IPS-18c (cell line): ENCODE measurements at regions not wholly inside any gene's neighbourhood (a gene's known extent, or its start where the extent isn't known, plus 50 kb on each side); places are given as distances from the start of the nearest gene placed in this dataset.
"Not testable (repeated sequence)": the region's sequence is repeated elsewhere in the genome, so short reads cannot be mapped to it uniquely, and the experiment has no call there.

Experiments used
- H3K4me3 ChIP-seq: 2 replicates; pipeline ENCODE4 v1.7.0; 2013; ENCODE audit warnings: low read depth, mild to moderate bottlenecking, low read length, moderate library complexity; ENCODE audit not compliant: insufficient read depth
- H3K9me3 ChIP-seq: one replicate; pipeline ENCODE4 v1.6.1; 2013; ENCODE audit warnings: mild to moderate bottlenecking, low read length, moderate library complexity; ENCODE audit not compliant: control insufficient read depth, insufficient read depth

DNA sequence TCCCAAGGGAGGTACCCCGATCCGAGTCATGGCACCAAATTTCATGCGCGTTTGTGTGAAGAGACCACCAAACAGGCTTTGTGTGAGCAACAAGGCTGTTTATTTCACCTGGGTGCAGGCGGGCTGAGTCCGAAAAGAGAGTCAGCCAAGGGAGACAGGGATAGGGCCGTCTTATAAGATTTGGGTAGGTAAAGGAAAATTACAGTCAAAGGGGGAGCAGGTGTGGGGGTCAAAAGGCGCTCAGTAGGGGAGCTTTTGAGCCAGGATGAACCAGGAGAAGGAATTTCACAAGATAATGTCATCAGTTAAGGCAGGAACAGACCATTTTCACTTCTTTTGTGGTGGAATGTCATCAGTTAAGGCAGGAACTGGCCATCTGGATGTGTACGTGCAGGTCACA is 1104.1 kb downstream of the OLFM4 start:
- not testable (repeated sequence) for H3K4me3 ChIP-seq, H3K9me3 ChIP-seq

DNA sequence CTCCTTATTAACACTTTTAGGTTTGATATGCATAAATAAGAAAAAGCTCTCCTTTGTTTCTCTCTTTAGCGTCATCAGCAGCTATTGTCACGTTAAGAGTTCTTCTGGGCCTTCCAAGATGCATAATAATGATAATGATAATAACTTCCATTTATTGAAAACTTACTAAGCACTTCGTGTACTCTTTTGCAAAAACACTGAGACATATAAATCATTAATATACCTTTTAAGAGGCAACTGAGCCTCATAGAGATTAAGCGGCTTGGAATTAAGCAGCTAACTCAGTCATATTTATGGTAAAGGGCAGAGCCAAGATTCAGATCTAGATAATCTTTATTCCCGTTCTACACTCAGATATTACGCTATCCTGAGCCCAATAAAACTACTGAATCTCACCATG is 1105.1 kb downstream of the OLFM4 start:
- Histone ChIP-seq H3K9me3 (no peaks in the 10 kb centered on the region), H3K4me3 (no peak overlapping the region)

DNA sequence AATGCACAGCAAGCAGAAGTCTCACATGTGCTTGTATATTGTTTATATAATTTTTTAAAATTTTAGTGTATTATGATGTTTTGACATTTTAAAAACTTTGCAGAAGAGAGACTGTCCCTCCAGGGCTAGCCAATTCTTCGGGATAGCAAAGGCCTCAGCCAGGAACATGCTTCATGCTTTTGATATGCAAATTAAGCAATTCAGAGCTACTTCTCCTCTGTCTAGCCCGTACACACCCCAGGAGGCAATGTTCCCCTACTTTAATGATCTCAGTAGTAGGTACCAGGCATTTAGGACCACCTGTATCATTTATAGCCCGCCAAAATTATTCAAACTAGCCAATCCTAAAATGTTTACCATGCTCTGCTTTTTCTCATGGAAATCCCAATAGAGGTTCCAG is 1116.2 kb downstream of the OLFM4 start:
- H3K4me3 ChIP-seq, result no peak overlapping the region
- H3K9me3 ChIP-seq, result no peaks in the 10 kb centered on the region

DNA sequence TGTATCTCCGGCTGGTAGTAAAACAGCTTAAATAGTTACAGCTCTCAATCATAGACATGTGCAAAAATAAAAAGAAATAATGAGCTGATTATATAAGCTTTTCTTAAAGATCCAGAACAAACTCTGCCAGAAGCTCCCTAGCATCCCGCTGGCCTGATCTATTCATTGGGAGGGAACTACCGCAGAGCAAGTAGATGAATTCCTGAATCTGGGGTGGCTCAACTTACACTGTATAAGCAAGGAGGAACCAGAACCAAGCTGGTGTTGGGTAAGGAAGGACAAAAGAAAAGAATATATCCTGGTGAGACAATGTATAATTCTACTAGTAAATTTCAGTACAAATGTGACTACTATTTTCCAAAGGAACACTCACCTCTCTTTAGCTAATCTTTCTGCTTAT is 1122.2 kb downstream of the OLFM4 start:
- Histone ChIP-seq H3K4me3 (no peak overlapping the region), H3K9me3 (no peaks in the 10 kb centered on the region)

DNA sequence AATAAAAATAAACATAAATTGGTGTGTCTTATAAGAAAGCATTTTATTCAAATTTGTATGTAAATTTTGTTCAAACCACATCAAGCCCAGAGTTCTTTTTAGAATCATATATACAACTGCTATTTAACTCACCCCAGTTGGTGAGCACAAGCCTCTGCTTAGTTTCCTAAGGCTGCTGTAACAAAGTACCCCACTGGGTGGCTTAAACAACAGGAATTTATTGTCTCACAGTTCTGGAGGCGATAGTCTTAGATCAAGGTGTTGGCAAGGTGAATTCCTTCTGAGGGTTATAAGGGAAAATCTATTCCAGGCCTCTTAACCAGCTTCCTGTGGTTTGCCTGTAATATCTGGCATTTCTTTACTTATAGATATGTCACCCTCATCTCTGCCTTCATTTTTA is 1133.5 kb downstream of the OLFM4 start:
- Histone ChIP-seq H3K9me3 (no peaks in the 10 kb centered on the region), H3K4me3 (no peak overlapping the region)

DNA sequence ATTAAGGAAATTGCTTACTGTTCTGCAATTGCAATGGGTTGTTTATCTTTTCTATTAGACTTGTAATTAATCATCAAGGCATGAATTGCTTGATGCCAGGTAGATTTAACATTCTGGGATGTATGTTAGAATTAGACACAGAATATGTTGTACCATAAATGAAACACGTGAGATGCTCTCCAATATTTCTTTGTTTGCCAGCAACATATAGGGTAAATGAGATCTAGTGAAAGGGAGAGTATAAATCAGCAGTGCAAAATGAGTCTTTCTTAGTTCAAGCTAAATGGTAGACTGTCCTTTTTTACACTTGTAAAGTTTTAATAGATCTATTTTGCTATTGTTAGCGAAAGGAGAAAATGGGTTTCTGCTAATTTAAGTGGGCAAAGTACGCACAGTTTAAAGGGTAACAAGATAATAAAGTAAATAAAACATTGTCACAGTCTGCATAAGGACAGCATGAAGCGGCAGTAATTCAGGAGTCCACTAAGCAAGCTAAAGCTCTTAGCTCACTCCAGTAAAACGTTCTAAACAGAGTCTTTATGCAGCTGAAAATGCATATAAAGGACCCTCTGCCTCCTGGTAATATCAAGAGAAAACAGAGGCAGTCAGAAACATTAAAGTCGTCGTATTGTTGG is 1137.1 kb downstream of the OLFM4 start:
- H3K9me3 ChIP-seq, result no peaks in the 10 kb centered on the region

DNA sequence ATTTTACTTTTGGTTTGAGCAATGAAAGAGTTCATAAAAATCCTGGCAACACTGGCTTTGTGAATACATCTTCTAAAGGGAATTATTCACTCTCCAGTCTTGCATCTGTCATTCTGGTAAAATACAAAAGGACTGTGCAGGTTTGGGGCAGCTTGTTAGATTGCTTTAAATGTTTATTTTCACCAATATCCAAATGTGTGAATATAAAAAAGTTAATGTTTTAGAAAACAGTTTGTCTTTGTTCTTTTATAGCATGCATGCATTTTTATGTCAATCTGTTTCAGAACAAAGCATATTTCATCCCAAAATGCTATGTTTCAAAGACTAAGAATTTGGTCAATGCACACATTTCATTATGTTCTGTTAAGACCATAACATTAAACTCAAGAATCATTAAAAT is 1145.4 kb downstream of the OLFM4 start:
- Histone ChIP-seq H3K9me3 (no peaks in the 10 kb centered on the region), H3K4me3 (no peak overlapping the region)

More for the DNA sequence above, 1137.1 kb downstream of the OLFM4 start:
- H3K4me3 ChIP-seq, result no peak overlapping the region

DNA sequence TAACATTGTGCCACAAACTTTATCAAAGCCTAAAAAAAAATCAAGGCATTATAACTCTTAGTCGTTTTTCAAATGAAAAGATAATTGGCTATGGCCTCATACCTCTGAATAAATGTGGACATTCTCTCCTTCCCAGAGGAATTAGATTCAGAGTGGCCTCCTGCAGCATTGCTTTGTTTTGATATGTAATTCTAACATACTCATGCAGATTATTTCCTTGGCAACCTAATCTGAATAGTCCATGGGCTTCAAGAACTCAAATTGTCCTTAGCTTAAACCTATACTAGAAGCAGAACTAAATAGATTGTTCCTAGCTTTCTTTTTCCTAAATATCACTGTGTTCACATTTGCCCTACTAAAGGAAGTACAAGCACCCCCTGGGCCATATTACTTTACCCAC is 1146.9 kb downstream of the OLFM4 start:
- Histone ChIP-seq H3K4me3 (no peak overlapping the region), H3K9me3 (no peaks in the 10 kb centered on the region)

DNA sequence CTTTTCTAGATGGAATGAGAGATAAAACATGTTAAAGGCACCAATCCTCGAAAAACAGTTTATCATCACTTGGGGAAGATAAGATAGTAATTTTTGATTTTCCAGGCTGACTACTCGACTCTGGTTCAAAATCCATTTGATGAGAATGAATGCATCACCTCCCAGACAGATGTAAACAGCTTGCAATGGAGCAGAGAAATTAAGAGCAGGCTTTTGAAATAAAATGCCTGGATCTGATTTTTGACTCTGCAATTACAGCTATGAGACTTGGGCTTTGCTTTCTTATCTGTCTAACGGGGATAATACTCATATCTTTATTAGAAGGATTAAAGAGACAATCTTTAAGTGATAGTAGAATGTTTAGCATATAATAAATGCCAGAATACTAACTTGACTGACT is 1148.9 kb downstream of the OLFM4 start:
- Histone ChIP-seq H3K4me3 (no peak overlapping the region), H3K9me3 (no peaks in the 10 kb centered on the region)

DNA sequence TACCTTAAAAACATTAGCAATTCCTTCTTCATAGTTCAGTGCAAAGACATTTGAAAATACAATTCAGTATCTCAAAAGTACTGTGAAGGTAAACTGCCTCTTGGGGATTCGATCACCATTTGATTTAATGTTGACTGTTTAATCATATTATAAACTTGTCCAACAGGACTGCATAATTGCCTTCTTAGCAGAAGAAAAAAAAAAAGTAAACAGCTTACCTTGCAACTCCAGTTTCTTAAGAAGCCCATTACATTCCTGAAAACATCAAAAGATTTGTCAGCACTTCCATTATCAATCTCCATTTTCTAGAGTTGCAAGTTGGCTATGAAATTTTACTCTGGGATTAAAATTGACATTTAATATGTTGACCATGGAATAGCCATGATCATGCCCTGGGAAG is 1154.6 kb downstream of the OLFM4 start:
- Histone ChIP-seq H3K9me3 (no peaks in the 10 kb centered on the region), H3K4me3 (no peak overlapping the region)

DNA sequence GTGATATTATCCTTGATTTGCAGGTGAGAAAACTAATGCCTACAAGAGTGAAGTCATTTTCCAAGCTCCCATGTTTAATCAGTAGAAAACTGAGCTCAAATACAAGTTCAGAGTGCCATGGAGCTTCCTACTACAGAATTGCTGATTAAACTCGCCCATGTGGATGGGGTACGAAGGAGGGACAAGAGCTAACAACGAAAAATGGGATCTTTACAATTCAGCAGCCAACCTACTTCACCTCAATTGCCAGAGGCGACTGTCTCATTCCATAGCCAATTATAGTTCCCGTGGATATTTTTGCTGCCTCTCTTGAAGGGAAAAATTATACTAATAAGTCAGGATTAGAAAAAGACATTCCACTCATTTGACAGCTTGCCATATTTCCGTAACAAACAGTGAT is 1155.1 kb downstream of the OLFM4 start:
- Histone ChIP-seq H3K9me3 (no peaks in the 10 kb centered on the region), H3K4me3 (no peak overlapping the region)

DNA sequence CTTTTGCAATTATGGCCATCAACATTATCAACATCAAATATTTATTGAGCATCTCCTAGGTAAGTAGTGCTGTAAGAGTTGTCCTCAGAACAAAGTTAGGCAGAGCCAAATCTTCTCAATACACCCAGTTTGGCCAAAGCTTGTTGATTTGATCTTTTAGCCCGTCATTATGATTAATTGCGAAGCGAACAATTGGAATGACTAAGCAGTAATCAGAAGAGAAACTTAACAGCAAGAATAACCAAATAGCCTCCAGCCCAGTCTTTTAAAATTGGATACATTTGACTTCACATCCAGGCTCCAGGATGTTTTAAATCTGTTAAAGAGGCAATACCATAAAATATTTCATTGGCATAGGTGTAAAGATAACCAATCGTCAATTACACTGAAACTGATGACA is 1156.0 kb downstream of the OLFM4 start:
- H3K9me3 ChIP-seq, result no peaks in the 10 kb centered on the region
- no peak overlapping the region for H3K4me3 ChIP-seq

DNA sequence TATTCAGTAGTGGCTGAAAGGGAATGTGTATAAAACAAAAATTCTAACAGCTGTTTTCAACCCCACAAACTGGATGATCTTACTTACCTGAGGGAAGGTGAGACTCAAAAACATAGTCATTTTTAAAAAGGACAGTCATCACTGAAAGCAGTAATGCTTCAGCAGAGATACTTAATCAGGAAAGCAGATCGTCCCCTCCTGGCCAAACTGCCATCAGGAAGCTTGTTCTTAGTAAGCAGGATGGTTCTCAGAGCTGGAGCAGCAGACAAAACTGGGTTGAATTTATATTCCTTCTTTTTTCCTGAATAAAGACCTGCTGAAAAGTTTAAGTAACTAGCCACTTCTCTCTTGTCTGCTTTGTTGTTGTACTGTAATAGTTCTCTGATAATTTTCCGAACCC is 1156.5 kb downstream of the OLFM4 start:
- Histone ChIP-seq H3K9me3 (no peaks in the 10 kb centered on the region), H3K4me3 (no peak overlapping the region)

DNA sequence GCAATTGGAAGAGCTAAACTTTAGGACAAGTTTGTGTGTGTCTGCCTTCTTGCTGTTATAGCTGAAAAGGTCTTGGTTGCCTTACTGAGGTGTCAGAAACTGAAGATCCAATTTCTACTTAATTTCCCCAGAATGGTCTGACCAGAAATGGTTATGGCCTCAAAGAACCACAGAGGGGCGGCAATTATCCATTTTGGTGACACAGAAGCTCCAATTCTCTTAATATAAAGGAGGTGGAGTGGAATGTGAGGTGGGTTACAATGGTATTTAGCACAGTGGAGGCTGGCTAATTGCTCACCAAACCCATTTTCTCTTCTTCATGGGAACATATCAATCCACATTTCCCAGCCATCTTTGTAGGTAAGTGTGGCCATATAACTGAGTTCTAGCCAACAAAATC is 1157.2 kb downstream of the OLFM4 start:
- H3K9me3 ChIP-seq, result no peaks in the 10 kb centered on the region
- H3K4me3 ChIP-seq, result no peak overlapping the region

DNA sequence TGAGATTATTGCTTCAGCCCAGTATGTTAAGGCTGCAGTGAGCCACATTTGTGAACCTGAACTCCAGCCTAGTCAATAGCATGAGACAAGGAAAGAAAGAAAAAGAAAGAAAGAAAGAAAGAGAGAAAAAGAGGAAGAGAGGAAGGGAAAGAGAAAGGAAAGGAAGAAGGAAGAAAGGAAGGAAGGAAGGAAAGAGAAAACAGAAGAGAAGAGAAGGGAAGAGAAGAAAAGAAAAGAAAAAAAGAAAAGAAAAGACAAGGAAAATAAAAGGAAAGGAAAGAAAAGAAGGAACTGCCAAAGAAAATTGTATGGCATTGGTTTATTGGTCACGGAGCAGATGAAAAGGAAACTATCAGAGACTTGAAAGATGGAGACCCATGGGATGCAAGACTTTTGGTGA is 1158.8 kb downstream of the OLFM4 start:
- H3K4me3 ChIP-seq, result no peak overlapping the region
- no peaks in the 10 kb centered on the region for H3K9me3 ChIP-seq

DNA sequence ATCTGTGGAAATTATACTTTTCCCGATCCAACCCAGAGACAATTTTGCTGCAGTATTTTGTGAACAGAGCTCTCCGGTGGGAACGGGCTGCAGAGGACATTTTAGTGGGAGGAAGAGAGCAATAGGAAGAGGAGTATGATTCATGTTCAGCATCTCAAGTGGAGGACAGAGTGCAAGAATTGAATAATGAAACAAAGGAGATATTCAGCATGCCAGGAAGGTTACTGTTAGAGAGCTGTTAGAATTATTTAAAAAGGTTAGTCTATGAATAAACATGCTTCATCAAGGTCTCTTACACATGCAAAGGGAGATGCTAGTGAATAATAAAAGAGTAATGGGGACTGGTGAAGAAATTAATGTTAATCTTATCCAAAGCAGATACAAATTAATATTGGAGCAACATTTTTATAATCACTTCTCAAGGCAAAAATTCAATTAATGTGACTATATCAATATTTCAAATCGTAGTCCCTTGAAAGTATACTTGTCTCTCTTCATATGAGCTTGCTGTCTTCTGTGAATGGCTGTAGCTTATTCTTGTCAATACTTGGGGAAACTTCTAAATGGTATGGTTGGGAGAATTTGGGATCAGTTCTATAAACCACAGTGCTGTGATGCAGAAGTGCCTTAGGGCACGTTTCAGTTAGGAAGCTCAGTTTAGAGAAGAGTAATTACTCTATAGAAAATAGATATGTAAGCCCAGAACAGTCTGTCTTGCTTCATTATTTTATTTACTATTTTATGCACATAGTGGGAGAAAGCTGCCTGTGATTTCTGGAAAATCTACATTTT is 1165.8 kb downstream of the OLFM4 start:
- Histone ChIP-seq H3K9me3 (no peaks in the 10 kb centered on the region), H3K4me3 (no peak overlapping the region)

DNA sequence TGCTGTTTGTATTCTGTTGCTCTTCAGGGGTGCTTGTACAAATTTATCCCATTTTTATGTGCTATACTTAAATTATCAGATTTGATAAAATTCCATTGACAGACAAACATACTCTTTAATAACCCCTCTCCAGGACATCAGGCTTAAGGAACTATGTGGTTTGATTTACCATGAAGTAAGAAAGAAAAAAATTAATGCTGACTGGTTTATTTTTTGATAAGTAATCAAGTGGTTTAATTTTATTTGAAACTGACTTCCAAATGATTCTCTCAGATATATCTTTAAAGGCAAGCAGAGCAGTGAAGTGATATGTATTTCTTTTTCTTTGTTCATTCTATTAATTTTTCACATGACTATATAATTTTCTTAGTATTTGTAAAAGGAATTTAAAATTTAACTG is 1168.1 kb downstream of the OLFM4 start:
- Histone ChIP-seq H3K9me3 (no peaks in the 10 kb centered on the region), H3K4me3 (no peak overlapping the region)

DNA sequence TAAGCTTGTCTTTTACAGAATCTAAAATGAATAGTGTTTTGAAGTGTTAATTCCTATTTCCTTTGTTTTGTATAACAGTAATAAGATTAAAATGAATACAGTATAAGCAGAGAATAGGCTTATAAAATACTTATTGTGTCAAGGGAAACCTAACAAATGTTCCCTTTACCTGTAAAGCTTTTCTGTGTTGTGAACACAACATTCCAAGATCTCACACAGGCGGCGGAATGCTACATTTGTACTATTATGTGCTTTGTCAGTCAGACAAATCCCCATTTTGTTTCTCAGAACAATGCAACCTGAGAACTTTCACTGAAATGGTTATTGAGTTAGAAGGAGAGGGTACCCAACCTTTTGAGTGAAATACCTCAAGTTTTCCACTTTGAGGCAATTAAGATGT is 1170.3 kb downstream of the OLFM4 start:
- no peak overlapping the region for H3K4me3 ChIP-seq
- H3K9me3 ChIP-seq, result no peaks in the 10 kb centered on the region

DNA sequence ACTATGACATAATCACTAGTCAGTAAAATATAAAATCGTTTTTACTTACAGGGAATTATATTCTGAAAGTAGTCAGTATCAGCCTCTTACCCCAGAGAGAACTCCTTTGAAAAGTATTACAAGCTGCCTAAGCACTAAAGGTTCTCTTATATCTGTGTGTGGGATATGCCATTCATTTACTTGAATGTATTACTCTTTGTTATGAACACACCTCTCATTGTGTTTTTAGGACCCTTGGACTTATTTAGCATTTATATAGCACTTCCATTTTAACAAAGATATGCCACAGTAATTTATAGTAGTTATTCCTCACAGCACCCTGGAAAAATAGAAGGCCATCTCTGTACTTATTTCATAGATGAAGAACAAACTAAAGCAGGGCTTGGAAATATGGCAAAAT is 1178.0 kb downstream of the OLFM4 start:
- H3K4me3 ChIP-seq, result no peak overlapping the region
- H3K9me3 ChIP-seq, result no peaks in the 10 kb centered on the region
